Suprapubic skin (tissue), 4 donors: ENCODE measurements at regions not wholly inside any gene's neighbourhood (a gene's known extent, or its start where the extent isn't known, plus 50 kb on each side); places are given as distances from the start of the nearest gene placed in this dataset.
A peak's percentile ranks its signal among the peaks of the same experiment; 100 is the strongest.

Experiments
- DNase-seq, 2 donors: peaks; one replicate each; pipeline ENCODE4 v3.0.0-alpha.2; 2019; ENCODE audit warnings: low spot score in 2 of 2
- H3K27ac ChIP-seq: fragments of 200-600 bp; sonication (generic); one replicate; pipeline ENCODE4 v1.5.1; 2019
- H3K27me3 ChIP-seq: fragments of 200-600 bp; sonication (generic); one replicate; pipeline ENCODE4 v1.5.1; 2019
- H3K36me3 ChIP-seq: fragments of 200-600 bp; sonication (generic); one replicate; pipeline ENCODE4 v1.5.1; 2019
- H3K4me1 ChIP-seq: fragments of 200-600 bp; sonication (generic); one replicate; pipeline ENCODE4 v1.5.1; 2019
- H3K4me3 ChIP-seq: fragments of 200-600 bp; sonication (generic); one replicate; pipeline ENCODE4 v1.5.1; 2019; ENCODE audit warnings: mild to moderate bottlenecking
- H3K9me3 ChIP-seq: fragments of 200-600 bp; sonication (generic); one replicate; pipeline ENCODE4 v1.5.1; 2019
- CTCF ChIP-seq, 2 donors: fragments of 200-600 bp in 1 of 2; fragments of 450-650 bp in 1 of 2; sonication (generic) in 1 of 2; IDR thresholded peaks; one replicate each; pipeline ENCODE4 v1.5.1; 2016 to 2019; ENCODE audit warnings: antibody characterized with exemption in 2 of 2, mild to moderate bottlenecking in 1 of 2, moderate library complexity in 1 of 2
- EP300 ChIP-seq: sonication (generic); formaldehyde crosslinking; IDR thresholded peaks from one replicate; pipeline ENCODE4 v1.6.1; 2017; ENCODE audit warnings: antibody characterized with exemption
- POLR2A ChIP-seq, 2 donors: fragments of 450-650 bp; IDR thresholded peaks; one replicate each; pipeline ENCODE4 v1.6.1; 2017; ENCODE audit warnings: antibody characterized with exemption in 2 of 2, mild to moderate bottlenecking in 2 of 2, moderate library complexity in 2 of 2
- POLR2AphosphoS5 ChIP-seq, 3 donors: sonication (generic); formaldehyde crosslinking; IDR thresholded peaks; one replicate each; pipeline ENCODE4 v1.6.1; 2017; ENCODE audit warnings: antibody characterized with exemption in 3 of 3
- WGBS: methylation state at CpG from one replicate; pipeline ENCODE4 v1.1.5; 2018; 5-methylcytosine and 5-hydroxymethylcytosine counted together

- no peak for DNase-seq
- Histone ChIP-seq H3K4me1 (no peaks in the 10 kb centered on the region), H3K27ac (no peak overlapping the region)
Observed at GRCh38 chr15:37756407-37756806, 178.0 kb upstream of the TMCO5A start.

GRCh38 chr15:37758412-37758811 is 176.0 kb upstream of the TMCO5A start:
- H3K9me3 ChIP-seq, result no peaks in the 10 kb centered on the region
- no peak for DNase-seq
- TF ChIP-seq EP300, result no peak
- no peak for TF ChIP-seq POLR2AphosphoS5 (IDR thresholded peaks at IDR 0.05)
- no peak for TF ChIP-seq CTCF (IDR thresholded peaks at IDR 0.05)
- TF ChIP-seq POLR2A (IDR thresholded peaks at IDR 0.05), result no peak
- no peak overlapping the region for H3K4me3 ChIP-seq
- no peak overlapping the region for H3K27ac ChIP-seq
- 90% methylated on average over 1 of the region's 1 CpG for WGBS
- H3K4me1 ChIP-seq, result no peaks in the 10 kb centered on the region
- H3K36me3 ChIP-seq, result no peaks in the 10 kb centered on the region
- H3K27me3 ChIP-seq, result no peaks in the 10 kb centered on the region

More at GRCh38 chr15:37756407-37756806, 178.0 kb upstream of the TMCO5A start:
- no peaks in the 10 kb centered on the region for H3K9me3 ChIP-seq
- no peak for TF ChIP-seq POLR2A (IDR thresholded peaks at IDR 0.05)
- TF ChIP-seq CTCF (IDR thresholded peaks at IDR 0.05), result no peak
- TF ChIP-seq POLR2AphosphoS5 (IDR thresholded peaks at IDR 0.05), result no peak
- no peak for TF ChIP-seq EP300
- H3K27me3 ChIP-seq, result no peaks in the 10 kb centered on the region
- no peak overlapping the region for H3K4me3 ChIP-seq
- H3K36me3 ChIP-seq, result no peaks in the 10 kb centered on the region

- Histone ChIP-seq H3K36me3 (no peaks in the 10 kb centered on the region), H3K27me3 (no peaks in the 10 kb centered on the region), H3K27ac (no peak overlapping the region), H3K9me3 (no peaks in the 10 kb centered on the region), H3K4me3 (no peak overlapping the region), H3K4me1 (no peaks in the 10 kb centered on the region)
- TF ChIP-seq EP300 (no peak), CTCF (IDR thresholded peaks at IDR 0.05) (peak in 1 of 2 donors; percentile 29)
- WGBS, result 58% methylated on average over 3 of the region's 3 CpGs
- DNase-seq, result no peak
Observed at GRCh38 chr15:37764733-37765191, 169.7 kb upstream of the TMCO5A start.

GRCh38 chr15:37765786-37766185 is 168.7 kb upstream of the TMCO5A start:
- Histone ChIP-seq H3K36me3 (no peaks in the 10 kb centered on the region), H3K9me3 (no peaks in the 10 kb centered on the region), H3K4me3 (no peak overlapping the region), H3K4me1 (no peaks in the 10 kb centered on the region), H3K27ac (no peak overlapping the region), H3K27me3 (no peaks in the 10 kb centered on the region)
- no peak for DNase-seq
- WGBS, result 66% methylated on average over 8 of the region's 8 CpGs
- no peak for TF ChIP-seq POLR2A (IDR thresholded peaks at IDR 0.05)
- no peak for TF ChIP-seq EP300
- no peak for TF ChIP-seq CTCF (IDR thresholded peaks at IDR 0.05)
- TF ChIP-seq POLR2AphosphoS5 (IDR thresholded peaks at IDR 0.05), result no peak

GRCh38 chr15:37767841-37768455 is 166.5 kb upstream of the TMCO5A start:
- no peaks in the 10 kb centered on the region for H3K27me3 ChIP-seq
- no peak for TF ChIP-seq EP300
- TF ChIP-seq POLR2A (IDR thresholded peaks at IDR 0.05), result no peak
- no peak for TF ChIP-seq CTCF (IDR thresholded peaks at IDR 0.05)
- TF ChIP-seq POLR2AphosphoS5 (IDR thresholded peaks at IDR 0.05), result no peak
- H3K36me3 ChIP-seq, result no peaks in the 10 kb centered on the region
- no peaks in the 10 kb centered on the region for H3K4me1 ChIP-seq
- no peaks in the 10 kb centered on the region for H3K9me3 ChIP-seq
- WGBS, result 90% methylated on average over 10 of the region's 10 CpGs
- DNase-seq, result no peak
- no peak overlapping the region for H3K27ac ChIP-seq
- H3K4me3 ChIP-seq, result no peak overlapping the region
